ENCODE measurements at regions not wholly inside any gene's neighbourhood (a gene's known extent, or its start where the extent isn't known, plus 50 kb on each side); places are given as distances from the start of the nearest gene placed in this dataset.
A peak's percentile ranks its signal among the peaks of the same experiment; 100 is the strongest.

- DNase-seq = no peak
- Histone ChIP-seq H3K27me3 (replicated peaks; ENCODE audit: control insufficient read depth, insufficient read depth, low read length) (no peaks in the 10 kb centered on the region), H3K36me3 (ENCODE audit: control insufficient read depth, insufficient read depth, low read length) (no peaks in the 10 kb centered on the region; the same call in 1 of the 2 replicates), H3K4me3 (ENCODE audit: low read depth, low read length) (no peak overlapping the region), H3K9me3 (no peaks in the 10 kb centered on the region), H3K4me1 (peaks cover 51% of the 10 kb centered on the region)
- Mint-ChIP-seq H3K9me3 (ENCODE audit: unreplicated experiment) (no peaks in the 10 kb centered on the region), H3K4me1 (ENCODE audit: low read depth, unreplicated experiment) (peaks cover 51% of the 10 kb centered on the region), H3K27ac (ENCODE audit: unreplicated experiment) (no peak overlapping the region), H3K27me3 (ENCODE audit: insufficient read depth, unreplicated experiment) (no peaks in the 10 kb centered on the region), H3K36me3 (ENCODE audit: insufficient read depth, unreplicated experiment) (peaks cover 15% of the 10 kb centered on the region), H3K4me3 (ENCODE audit: unreplicated experiment) (no peak overlapping the region)
- ChIA-PET POLR2A (no interaction called here), CTCF (no interaction called here)
- TF ChIP-seq CTCF (IDR thresholded peaks at IDR 0.05; ENCODE audit: insufficient read depth in 1 of 2, low read depth in 1 of 2, low read length in 1 of 2, severe bottlenecking in 1 of 2, unreplicated experiment in 1 of 2) = no peak
- intact Hi-C loops (cut with micrococcal nuclease; ENCODE audit: unreplicated experiment) = no loop called here
- BruUV-seq (replicated peaks) = no TSS peak
Observed at GRCh38 chr7:155231241-155231800, 66.4 kb upstream of the INSIG1 start.

- peaks cover 18% of the 10 kb centered on the region for H3K36me3 Mint-ChIP-seq (ENCODE audit: insufficient read depth, unreplicated experiment)
- intact Hi-C loops (cut with micrococcal nuclease; ENCODE audit: unreplicated experiment) = no loop called here
- H3K9me3 ChIP-seq = no peaks in the 10 kb centered on the region
- no peak overlapping the region for H3K4me3 Mint-ChIP-seq (ENCODE audit: unreplicated experiment)
- no peaks in the 10 kb centered on the region for H3K27me3 ChIP-seq (replicated peaks; ENCODE audit: control insufficient read depth, insufficient read depth, low read length)
- no peak for DNase-seq
- CTCF ChIA-PET = no interaction called here
- peaks cover 49% of the 10 kb centered on the region for H3K4me1 Mint-ChIP-seq (ENCODE audit: low read depth, unreplicated experiment)
- BruUV-seq (replicated peaks) = no TSS peak
- H3K27ac Mint-ChIP-seq (ENCODE audit: unreplicated experiment) = no peak overlapping the region
- no peaks in the 10 kb centered on the region for H3K9me3 Mint-ChIP-seq (ENCODE audit: unreplicated experiment)
- H3K36me3 ChIP-seq (ENCODE audit: control insufficient read depth, insufficient read depth, low read length) = no peaks in the 10 kb centered on the region; the same call in 1 of the 2 replicates
- peaks cover 55% of the 10 kb centered on the region for H3K4me1 ChIP-seq
- no peaks in the 10 kb centered on the region for H3K27me3 Mint-ChIP-seq (ENCODE audit: insufficient read depth, unreplicated experiment)
- no peak for TF ChIP-seq CTCF (IDR thresholded peaks at IDR 0.05; ENCODE audit: insufficient read depth in 1 of 2, low read depth in 1 of 2, low read length in 1 of 2, severe bottlenecking in 1 of 2, unreplicated experiment in 1 of 2)
- H3K4me3 ChIP-seq (ENCODE audit: low read depth, low read length) = no peak overlapping the region
- POLR2A ChIA-PET = no interaction called here
Observed at GRCh38 chr7:155231941-155232340, 65.7 kb upstream of the INSIG1 start.

DNA sequence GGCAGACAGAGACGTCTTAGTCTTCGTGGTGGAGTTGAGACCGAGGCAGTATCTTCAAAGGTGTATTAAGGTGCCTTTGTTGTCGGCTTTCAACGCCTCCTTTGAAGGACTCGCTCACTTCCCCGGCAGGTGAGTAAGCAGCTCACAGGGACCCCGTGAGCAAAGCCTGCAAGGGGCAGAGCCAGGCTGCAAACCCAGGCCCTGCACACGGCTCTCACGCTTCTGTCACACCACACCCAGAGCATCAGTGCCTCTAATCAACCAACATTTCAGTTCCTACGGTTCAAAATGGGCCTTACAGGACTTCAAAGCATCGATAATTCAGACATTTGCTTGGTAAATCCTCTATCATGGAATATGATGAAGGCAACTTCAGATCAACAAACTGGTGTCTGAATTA, 64.8 kb upstream of the INSIG1 start:
- peaks cover 40% of the 10 kb centered on the region for H3K4me1 Mint-ChIP-seq (ENCODE audit: low read depth, unreplicated experiment)
- no peaks in the 10 kb centered on the region; the same call in 1 of the 2 replicates for H3K36me3 ChIP-seq (ENCODE audit: control insufficient read depth, insufficient read depth, low read length)
- ChIA-PET CTCF (interaction anchor here (1.1 to 1.3 kb wide), 2 partner anchors 18 to 112 kb away, joined by 3 read pairs; no protein-coding TSS in a partner anchor), POLR2A (interaction anchor here (1.0 kb wide), 1 partner anchor 65 kb away, joined by 5 read pairs; the partner anchor contains the start of gene INSIG1)
- H3K9me3 ChIP-seq = peaks cover 1% of the 10 kb centered on the region; the same call in 1 of the 2 replicates
- H3K27me3 ChIP-seq (replicated peaks; ENCODE audit: control insufficient read depth, insufficient read depth, low read length) = no peaks in the 10 kb centered on the region
- peaks cover 57% of the 10 kb centered on the region for H3K4me1 ChIP-seq
- no peak overlapping the region for H3K4me3 ChIP-seq (ENCODE audit: low read depth, low read length)
- no peak for TF ChIP-seq CTCF (IDR thresholded peaks at IDR 0.05; ENCODE audit: insufficient read depth in 1 of 2, low read depth in 1 of 2, low read length in 1 of 2, severe bottlenecking in 1 of 2, unreplicated experiment in 1 of 2)
- no peaks in the 10 kb centered on the region for H3K27me3 Mint-ChIP-seq (ENCODE audit: insufficient read depth, unreplicated experiment)
- peak overlapping the region; percentile 87 for H3K27ac Mint-ChIP-seq (ENCODE audit: unreplicated experiment)
- no peaks in the 10 kb centered on the region for H3K9me3 Mint-ChIP-seq (ENCODE audit: unreplicated experiment)
- intact Hi-C loops (cut with micrococcal nuclease; ENCODE audit: unreplicated experiment) = no loop called here
- H3K4me3 Mint-ChIP-seq (ENCODE audit: unreplicated experiment) = no peak overlapping the region
- peaks cover 18% of the 10 kb centered on the region for H3K36me3 Mint-ChIP-seq (ENCODE audit: insufficient read depth, unreplicated experiment)
- DNase-seq = no peak
- BruUV-seq (replicated peaks) = no TSS peak
